ENCODE measurements at regions not wholly inside any gene's neighbourhood (a gene's known extent, or its start where the extent isn't known, plus 50 kb on each side); places are given as distances from the start of the nearest gene placed in this dataset.

- TF ChIP-seq USF1 (IDR thresholded peaks at IDR 0.05; ENCODE audit: borderline replicate concordance, low read depth): no peak
- TF ChIP-seq CTCF (IDR thresholded peaks at IDR 0.05): no peak
- TF ChIP-seq CHD2 (IDR thresholded peaks at IDR 0.05; ENCODE audit: low read length, partially characterized antibody): no peak
- no peak for TF ChIP-seq EP300 (IDR thresholded peaks at IDR 0.05; ENCODE audit: borderline replicate concordance in 1 of 2, low read depth in 1 of 2, low read length in 1 of 2)
- no peak for TF ChIP-seq RAD21 (IDR thresholded peaks at IDR 0.05; ENCODE audit: low read length)
- no peak for TF ChIP-seq POLR2AphosphoS5 (IDR thresholded peaks at IDR 0.05; ENCODE audit: low read depth, low read length)
- no peak for TF ChIP-seq JUND (IDR thresholded peaks at IDR 0.05)
These were observed 514.4 kb upstream of the HS6ST1 start for GRCh38 chr2:128832946-128833663.

Measured in SK-N-SH (cell line).